Esophagus squamous epithelium (tissue), 4 donors: ENCODE measurements at regions not wholly inside any gene's neighbourhood (a gene's known extent, or its start where the extent isn't known, plus 50 kb on each side); places are given as distances from the start of the nearest gene placed in this dataset.

ENCODE experiments used
- POLR2A ChIP-seq, 4 donors: fragments of 450-650 bp; IDR thresholded peaks; one replicate each; pipeline ENCODE4 v1.6.1; 2017; ENCODE audit warnings: antibody characterized with exemption in 4 of 4, mild to moderate bottlenecking in 4 of 4, moderate library complexity in 3 of 4
- TF ChIP-seq, protein P1 (sequence below), 6 experiments: fragments of 450-650 bp in 4 of 6; fragments of 200-600 bp in 2 of 6; sonication (generic) in 2 of 6; IDR thresholded peaks; one replicate each; pipeline ENCODE4 v1.5.1; 2016 to 2019; ENCODE audit warnings: antibody characterized with exemption in 6 of 6, mild to moderate bottlenecking in 4 of 6, moderate library complexity in 4 of 6

DNA sequence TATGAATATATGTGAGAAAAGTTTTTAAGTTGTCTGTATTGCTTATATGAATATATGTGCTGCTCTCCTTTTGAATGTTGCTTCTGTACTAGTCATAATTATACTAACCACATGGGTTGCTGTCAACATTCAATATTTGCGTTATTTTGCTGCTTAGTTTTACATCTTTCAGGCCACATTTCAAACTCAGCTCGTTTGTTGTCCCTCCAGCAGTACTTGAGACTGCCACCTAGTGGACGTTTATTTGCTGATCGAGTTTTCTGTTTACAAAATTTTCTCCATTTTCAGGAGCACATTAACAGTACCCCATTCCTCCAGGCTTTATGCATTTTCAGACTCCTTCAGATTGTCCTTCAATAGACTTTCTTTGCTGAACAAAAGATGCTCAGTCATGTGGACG lies 75.8 kb downstream of the NUDT11 start:
- TF ChIP-seq, protein P1, sequence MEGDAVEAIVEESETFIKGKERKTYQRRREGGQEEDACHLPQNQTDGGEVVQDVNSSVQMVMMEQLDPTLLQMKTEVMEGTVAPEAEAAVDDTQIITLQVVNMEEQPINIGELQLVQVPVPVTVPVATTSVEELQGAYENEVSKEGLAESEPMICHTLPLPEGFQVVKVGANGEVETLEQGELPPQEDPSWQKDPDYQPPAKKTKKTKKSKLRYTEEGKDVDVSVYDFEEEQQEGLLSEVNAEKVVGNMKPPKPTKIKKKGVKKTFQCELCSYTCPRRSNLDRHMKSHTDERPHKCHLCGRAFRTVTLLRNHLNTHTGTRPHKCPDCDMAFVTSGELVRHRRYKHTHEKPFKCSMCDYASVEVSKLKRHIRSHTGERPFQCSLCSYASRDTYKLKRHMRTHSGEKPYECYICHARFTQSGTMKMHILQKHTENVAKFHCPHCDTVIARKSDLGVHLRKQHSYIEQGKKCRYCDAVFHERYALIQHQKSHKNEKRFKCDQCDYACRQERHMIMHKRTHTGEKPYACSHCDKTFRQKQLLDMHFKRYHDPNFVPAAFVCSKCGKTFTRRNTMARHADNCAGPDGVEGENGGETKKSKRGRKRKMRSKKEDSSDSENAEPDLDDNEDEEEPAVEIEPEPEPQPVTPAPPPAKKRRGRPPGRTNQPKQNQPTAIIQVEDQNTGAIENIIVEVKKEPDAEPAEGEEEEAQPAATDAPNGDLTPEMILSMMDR (IDR thresholded peaks at IDR 0.05) = peak; percentile 28 to 74 (median 43)
- TF ChIP-seq POLR2A (IDR thresholded peaks at IDR 0.05) = no peak
